COLO829 (cell line): ENCODE measurements at regions not wholly inside any gene's neighbourhood (a gene's known extent, or its start where the extent isn't known, plus 50 kb on each side); places are given as distances from the start of the nearest gene placed in this dataset.
A peak's percentile ranks its signal among the peaks of the same experiment; 100 is the strongest.

Experiments used
- DNase-seq: peaks from one replicate; pipeline ENCODE4 v3.0.0; 2012; ENCODE audit warnings: low spot score

DNA sequence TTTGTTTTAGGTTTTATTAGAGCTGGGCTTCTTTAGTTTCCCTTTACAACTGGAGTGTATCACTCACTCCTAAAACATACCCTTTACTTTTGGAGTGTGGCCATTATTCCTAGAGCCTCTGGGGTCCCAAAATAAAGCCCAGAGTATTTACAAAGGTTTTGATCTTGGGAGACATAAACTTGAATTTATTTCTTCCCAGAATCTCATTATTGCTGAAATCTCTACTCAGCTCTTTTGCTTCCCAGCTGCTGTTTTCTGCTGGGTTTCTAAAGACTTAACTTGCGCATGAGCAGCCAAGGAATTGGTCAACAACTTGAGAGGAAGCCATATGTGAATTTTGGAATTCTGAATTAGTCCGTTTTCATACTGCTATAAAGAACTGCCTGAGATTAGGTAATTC lies 94.5 kb upstream of the NRSN1 start:
- no peak for DNase-seq

DNA sequence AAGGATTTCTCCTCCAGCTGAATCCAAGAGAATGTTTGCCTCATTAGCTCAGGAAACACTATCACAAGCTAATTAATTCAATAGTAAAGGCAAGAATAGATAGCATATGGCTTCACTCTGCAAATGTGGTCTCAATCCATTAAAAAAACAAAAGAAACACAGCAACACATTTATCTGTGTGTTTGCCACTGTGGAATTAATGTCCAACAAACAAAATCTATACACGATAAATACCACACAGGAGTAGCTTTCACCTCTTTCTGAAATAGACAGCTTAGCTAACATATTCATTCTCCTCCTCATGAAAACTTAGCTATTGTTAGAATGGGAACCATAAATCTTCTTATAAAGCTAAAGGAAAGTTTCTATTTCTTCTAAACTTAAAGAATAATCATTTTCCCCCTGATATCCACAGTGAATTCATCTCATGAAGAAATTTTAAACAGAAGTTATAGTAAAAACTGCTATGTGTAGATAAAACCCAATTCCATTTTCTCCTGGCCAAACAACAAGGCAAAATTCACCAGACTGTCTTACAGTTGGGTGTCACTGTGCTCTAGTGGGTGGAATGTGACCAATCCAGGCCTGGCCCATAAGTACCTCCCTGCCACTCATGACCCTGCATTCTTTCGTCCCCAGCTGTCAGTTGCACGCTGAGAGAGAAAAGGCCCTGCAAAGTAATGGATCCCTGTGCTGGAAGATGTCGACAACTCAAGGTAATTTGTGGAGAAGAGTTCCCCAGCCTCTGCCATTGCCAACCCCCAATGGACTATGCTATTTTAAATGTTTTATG lies 92.9 kb upstream of the NRSN1 start:
- DNase-seq: no peak

DNA sequence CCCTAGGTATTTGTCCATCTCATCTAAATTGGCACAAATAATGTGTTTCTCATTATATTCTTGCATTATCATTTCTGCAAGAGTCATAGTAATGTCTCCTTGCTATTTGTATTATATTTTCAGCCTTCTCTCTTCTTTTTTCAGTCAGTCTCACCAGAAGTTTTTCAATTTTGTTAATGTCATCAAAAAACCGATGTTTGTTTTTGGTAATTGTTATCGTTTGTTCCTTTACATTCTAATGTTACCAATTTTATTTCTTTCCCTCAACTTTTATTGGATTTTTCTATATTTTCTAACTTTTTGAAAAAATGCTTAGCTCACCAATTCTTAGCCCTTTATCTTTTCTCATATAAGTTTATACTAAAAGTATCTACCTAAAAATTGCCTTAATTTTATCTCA lies 82.2 kb upstream of the NRSN1 start:
- no peak for DNase-seq

DNA sequence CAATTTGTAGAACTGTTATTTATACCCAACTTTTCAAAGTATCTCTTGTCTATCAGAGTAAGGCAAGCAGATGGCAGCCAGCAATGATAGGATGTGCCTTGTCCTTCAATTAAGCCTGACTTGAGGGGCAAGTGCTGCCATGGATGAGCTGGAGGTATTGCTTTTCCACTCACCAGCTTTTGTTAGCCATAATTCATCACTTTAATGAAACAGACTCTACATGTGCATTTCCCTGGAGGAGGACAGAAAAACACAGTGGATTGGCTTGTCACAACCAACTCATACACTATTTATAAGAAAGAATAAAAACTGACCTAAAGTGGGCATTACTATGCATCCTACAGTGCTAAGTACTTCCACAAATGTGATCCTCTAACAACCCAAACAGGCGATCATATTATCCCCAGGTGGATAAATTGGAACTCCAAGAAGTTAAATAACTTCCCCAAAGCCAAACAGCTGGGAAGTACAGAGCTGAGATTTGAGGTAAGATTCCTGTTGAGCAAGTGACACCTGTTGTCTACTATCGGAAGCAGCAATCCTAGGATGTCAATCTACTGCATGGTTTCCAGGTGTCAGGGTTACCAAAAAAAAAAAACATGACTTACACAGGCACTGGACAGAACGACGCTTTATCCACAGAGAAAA lies 73.9 kb upstream of the NRSN1 start:
- no peak for DNase-seq

DNA sequence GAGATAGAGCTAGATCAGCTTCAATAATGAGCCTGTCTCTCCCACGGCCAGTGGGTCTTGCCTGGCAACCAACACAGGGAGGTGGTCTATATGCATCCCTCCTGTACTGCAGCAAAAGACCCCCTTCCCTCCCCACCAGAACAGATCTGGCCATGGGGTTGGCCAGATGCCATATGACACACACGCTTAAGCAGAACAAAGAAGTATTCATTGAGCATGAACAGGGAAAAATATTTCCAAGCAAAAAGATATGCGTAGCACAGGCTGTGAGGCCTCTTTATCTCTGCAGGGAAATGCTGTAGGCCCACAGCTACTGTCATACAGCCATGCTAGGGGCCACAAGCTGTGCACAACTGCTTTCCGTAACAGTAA lies 73.4 kb upstream of the NRSN1 start:
- DNase-seq: peak; percentile 67

DNA sequence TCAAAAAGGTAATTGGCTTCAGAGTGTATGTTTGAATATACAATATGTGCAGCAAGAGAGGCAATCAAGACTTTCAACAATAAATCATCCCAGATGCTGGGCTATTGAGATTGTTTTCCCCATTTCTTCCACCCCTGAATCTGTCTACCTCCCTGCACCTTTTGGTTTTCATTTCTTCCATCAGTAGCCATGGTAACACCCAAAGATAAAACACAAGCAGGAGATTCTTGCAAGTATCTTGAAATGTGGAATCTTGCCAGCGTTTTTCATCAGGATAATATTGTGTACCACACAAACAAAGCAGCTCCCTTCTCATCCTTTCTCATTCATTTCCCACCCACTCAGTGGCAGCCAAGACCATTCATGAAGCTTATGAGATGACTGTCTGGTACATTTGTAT lies 73.0 kb upstream of the NRSN1 start:
- DNase-seq: peak; percentile 59

DNA sequence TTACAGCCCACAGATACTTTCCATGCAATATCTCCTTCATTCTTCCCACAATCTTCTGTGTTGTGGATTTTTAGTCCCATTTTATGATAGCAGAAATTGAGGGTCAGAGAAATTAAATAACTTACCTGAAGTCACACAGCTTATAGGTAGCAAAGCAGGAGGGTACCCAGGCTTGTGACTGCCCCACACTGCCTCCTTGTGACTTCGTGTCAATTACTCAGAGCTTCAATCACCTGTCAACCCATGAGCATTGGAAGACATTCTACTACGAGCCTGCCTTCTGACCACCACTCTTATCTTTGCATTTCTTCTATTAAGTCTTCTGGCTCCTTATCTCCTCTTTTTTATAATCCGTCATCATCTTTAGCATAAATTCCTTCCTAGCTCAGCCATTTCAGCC lies 71.6 kb upstream of the NRSN1 start:
- DNase-seq: no peak

DNA sequence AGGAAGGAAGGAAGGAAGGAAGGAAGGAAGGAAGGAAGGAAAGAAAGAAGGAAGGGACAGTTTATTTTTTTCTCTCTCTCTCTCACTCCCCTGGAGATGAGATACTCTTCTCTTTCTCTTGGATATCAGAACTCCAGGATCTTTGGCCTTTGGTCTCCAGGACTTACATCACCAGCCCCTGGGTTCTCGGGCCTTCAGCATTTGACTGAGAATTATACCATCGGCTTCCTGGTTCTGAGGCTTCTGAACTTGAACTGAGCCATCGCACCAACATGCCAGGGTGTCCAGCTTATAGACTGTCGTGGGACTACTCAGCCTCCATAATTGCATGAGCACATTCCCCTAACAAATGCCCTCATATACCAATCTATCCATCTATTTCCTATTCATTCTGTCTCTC lies 69.4 kb upstream of the NRSN1 start:
- no peak for DNase-seq

DNA sequence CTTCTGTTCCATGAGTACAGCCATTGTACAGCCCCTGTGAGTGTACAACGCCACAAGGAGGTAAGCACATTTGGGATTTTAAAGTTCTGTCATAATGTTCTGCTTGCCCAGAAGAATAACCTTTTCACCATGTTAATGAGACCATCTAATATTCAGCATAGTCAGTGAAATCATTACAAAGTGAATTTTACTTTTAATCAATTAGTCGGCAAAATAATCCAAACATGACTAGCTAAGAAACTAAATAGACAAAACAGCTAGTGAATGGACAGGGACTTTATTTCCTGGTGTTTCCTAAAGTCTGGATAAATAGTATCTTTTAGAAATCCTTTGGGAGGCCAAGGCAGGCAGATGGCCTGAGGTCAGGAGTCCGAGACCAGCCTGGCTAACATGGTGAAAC lies 69.0 kb upstream of the NRSN1 start:
- DNase-seq: no peak

DNA sequence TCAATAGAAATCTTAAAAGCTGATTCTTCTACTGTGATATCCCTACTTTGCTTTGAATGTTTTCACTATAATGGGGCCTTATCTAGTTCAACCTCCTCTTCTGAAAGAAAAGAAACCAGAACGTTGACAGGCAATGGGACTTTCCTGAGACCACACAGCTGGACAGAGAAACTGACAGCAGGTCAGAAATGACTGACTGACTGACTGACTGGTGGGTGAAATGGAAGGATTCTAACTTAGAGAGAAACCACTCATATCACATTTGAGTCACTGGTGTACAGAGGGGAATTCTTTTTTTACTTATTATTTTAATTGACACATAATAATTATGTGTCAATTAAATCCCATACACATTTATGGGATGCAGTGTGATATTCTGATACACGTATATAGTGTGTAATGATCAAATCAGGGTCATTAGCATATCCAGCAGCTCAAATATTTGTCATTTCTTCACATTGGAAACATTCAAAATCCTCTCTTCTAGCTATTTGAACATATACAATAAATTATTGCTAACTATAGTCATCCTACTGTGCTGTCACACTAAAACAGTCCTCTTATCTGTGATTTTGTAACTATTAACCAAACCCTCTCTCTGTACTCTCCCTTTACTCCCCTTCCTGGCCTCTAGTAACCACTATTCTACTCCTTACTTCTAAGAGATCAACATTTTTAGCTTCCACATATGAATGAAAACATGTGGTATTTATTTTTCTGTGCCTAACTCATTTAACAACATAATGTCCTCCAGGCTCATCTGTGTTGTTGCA lies 64.8 kb upstream of the NRSN1 start:
- no peak for DNase-seq

DNA sequence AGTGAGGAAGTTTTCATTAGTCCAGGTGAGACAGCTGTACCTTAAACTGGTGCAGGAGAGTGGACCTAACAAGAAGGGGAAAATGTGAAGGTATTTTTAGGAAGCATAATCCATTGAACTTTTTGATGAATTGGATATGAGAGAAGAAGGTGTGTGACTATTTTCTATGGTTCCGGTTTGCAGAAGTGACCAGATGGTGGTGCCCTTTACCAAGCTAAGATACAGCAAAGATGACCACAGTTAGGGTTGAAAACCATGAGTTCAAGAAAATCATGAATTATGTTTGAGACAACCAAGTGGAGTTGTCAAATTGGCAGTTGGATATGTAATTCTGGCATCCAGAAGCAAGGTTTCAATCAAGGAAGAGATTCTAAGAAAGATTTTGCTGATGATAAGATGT lies 61.9 kb upstream of the NRSN1 start:
- peak; percentile 53 for DNase-seq

DNA sequence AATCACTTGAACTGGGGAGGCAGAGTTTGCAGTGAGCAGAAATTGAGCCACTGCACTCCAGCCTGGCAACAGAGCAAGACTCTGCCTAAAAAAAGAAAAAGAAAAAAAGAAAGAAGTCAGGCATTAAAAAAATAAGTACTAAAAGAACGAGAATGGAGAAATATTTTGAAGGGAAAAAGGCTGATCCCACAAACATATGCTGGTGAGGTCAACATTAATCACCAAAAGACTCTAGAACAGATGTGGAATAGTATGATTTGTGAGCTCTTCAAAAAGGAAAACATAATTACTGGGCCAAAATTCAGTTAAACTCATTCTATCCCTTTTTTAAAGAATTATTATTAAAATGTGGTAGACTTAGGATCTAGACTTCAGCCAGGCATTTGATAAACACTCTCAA lies 61.2 kb upstream of the NRSN1 start:
- no peak for DNase-seq

DNA sequence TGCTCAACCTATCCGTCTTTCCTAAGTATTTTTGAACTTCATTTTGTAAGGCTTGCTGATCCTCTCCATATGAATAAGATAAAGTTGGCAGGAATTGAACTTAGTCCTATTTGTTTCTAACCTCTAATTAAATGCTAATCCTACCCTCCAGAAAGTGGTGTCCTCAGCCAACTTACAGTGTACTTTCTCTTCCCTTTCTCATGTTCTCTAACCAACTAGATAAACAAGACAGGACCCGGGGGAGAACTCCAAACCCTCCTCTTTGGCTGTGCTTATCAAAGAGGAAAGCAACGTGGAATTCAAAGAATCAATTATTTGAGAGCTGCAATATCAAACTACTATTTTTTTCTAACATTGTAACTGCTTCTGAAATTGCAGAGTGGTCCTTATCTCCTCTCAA lies 56.5 kb upstream of the NRSN1 start:
- no peak for DNase-seq

DNA sequence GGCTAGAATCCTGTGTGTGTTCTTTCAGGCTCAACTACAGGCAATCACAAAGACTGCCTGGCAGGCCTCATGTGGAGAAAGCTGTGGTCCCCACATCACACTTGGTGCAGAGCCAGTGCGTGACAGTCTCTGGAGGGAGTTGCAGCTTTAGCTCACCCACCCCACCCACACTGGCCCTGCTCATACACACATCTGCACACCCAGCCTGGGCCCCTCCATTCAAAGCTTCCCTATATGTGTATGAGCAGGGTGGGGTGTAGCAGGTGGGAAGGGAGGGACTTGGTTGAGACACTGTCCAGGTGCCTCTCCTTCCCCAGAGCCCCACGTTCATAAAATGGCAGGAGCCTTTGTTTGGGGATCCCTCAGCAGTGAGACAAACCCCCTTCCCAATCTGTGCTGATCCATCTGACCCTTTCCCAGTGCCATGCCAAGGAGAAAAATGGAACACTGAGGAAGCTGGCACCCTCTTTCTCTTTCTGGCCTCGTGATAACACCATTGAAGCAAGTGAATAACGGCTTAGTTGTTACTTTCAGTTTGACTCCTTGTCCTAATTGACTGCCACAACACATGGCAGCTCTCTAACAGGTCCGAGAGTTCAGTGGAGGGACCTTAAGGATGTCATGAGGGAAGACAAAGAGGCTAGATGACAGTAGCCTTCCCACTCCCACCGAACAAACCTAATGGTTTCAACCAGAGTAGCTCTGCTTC lies 53.8 kb upstream of the NRSN1 start:
- no peak for DNase-seq

DNA sequence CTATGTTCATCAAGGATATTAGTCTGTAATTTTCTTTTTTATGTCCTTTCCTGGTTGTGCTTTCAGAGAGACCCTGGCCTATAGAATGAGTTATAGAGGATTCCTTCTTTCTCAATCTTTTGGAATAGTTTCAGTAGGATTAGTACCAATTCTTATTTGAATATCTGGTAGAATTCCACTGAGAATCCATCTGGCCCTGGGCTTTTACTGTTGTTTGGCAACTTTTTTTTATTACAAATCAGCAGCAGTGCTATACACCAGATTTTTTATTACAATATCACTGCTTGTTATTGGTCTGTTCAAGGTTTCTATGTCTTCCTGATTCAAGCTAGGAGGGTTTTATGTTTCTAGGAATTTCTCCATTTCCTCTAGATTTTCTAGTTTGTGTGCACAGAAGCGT lies 50.0 kb upstream of the NRSN1 start:
- no peak for DNase-seq
